ENCODE measurements at regions not wholly inside any gene's neighbourhood (a gene's known extent, or its start where the extent isn't known, plus 50 kb on each side); places are given as distances from the start of the nearest gene placed in this dataset.

GRCh38 chr6:165990216-165990615, 177.4 kb downstream of the TBXT start:
- TF ChIP-seq EZH2 (IDR thresholded peaks at IDR 0.05) (no peak), POLR2AphosphoS5 (IDR thresholded peaks at IDR 0.05; ENCODE audit: borderline replicate concordance, low read depth, low read length) (no peak), FOXP2 (optimal IDR thresholded peaks at IDR 0.05; ENCODE audit: control extremely low read depth, extremely low read length, insufficient read depth) (no peak)

Measured in SK-N-MC (cell line).